ENCODE measurements at regions not wholly inside any gene's neighbourhood (a gene's known extent, or its start where the extent isn't known, plus 50 kb on each side); places are given as distances from the start of the nearest gene placed in this dataset.

DNA sequence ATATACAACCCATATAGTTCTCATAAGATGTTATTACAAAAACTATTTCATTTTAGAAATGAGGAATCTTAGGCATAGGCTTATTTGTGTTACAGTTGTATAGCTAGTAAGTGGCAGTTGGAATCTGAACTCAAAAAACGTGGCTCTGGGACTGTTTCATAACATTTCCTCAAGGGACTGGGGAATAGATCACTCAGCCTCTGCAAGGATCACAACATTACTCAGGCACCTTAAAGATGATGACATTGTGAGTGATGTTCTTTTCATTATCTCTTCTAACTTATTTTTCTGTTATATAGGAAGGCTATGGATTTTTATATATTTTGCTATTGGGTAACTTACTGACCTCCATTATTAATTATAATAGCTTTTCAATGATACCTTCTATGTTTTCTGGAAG, 774.2 kb upstream of the LCORL start:
- no peak for TF ChIP-seq POLR2A (IDR thresholded peaks at IDR 0.05)
- TF ChIP-seq, protein P1, sequence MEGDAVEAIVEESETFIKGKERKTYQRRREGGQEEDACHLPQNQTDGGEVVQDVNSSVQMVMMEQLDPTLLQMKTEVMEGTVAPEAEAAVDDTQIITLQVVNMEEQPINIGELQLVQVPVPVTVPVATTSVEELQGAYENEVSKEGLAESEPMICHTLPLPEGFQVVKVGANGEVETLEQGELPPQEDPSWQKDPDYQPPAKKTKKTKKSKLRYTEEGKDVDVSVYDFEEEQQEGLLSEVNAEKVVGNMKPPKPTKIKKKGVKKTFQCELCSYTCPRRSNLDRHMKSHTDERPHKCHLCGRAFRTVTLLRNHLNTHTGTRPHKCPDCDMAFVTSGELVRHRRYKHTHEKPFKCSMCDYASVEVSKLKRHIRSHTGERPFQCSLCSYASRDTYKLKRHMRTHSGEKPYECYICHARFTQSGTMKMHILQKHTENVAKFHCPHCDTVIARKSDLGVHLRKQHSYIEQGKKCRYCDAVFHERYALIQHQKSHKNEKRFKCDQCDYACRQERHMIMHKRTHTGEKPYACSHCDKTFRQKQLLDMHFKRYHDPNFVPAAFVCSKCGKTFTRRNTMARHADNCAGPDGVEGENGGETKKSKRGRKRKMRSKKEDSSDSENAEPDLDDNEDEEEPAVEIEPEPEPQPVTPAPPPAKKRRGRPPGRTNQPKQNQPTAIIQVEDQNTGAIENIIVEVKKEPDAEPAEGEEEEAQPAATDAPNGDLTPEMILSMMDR (IDR thresholded peaks at IDR 0.05), result no peak

Data from transverse colon (tissue), 3 donors.